Liver (tissue), 8 donors: ENCODE measurements at regions not wholly inside any gene's neighbourhood (a gene's known extent, or its start where the extent isn't known, plus 50 kb on each side); places are given as distances from the start of the nearest gene placed in this dataset.

Experiments
- DNase-seq: peaks from one replicate; pipeline ENCODE4 v3.0.0-alpha.2; 2017; ENCODE audit warnings: low spot score
- H3K27ac ChIP-seq, 2 donors: one replicate each; pipeline ENCODE4 v1.7.0; 2013; ENCODE audit warnings: inconsistent platforms in 2 of 2, low read length in 2 of 2, control low read depth in 1 of 2, low read depth in 1 of 2, mild to moderate bottlenecking in 1 of 2
- H3K27me3 ChIP-seq, 4 donors: one replicate each; pipeline versions ENCODE4 v1.6.1 to v1.7.0; 2013; ENCODE audit warnings: low read length in 3 of 4, inconsistent platforms in 1 of 4, mild to moderate bottlenecking in 1 of 4, moderate library complexity in 1 of 4; ENCODE audit not compliant: control insufficient read depth in 4 of 4, insufficient read depth in 4 of 4
- H3K36me3 ChIP-seq, 4 donors: one replicate each; pipeline versions ENCODE4 v1.6.1 to v1.7.0; 2013; ENCODE audit warnings: low read length in 3 of 4, mild to moderate bottlenecking in 3 of 4, low read depth in 1 of 4, moderate library complexity in 1 of 4; ENCODE audit not compliant: control insufficient read depth in 4 of 4, insufficient read depth in 3 of 4
- H3K4me1 ChIP-seq, 4 donors: one replicate each; pipeline versions ENCODE4 v1.6.1 to v1.7.0; 2013; ENCODE audit warnings: low read length in 3 of 4, mild to moderate bottlenecking in 3 of 4, moderate library complexity in 1 of 4; ENCODE audit not compliant: control insufficient read depth in 4 of 4, insufficient read depth in 4 of 4
- H3K4me3 ChIP-seq, 3 donors: one replicate each; pipeline versions ENCODE4 v1.6.1 to v1.7.0; 2013; ENCODE audit warnings: low read length in 3 of 3, control low read depth in 1 of 3, low read depth in 1 of 3, mild to moderate bottlenecking in 1 of 3
- H3K9ac ChIP-seq, 2 donors: one replicate each; pipeline ENCODE4 v1.7.0; 2013; ENCODE audit warnings: low read length in 2 of 2, mild to moderate bottlenecking in 2 of 2, moderate library complexity in 2 of 2, control low read depth in 1 of 2, low read depth in 1 of 2
- H3K9me3 ChIP-seq, 4 donors: one replicate each; pipeline versions ENCODE4 v1.6.1 to v1.7.0; 2013; ENCODE audit warnings: low read length in 3 of 4; ENCODE audit not compliant: control insufficient read depth in 4 of 4
- EGR1 ChIP-seq, 2 donors: IDR thresholded peaks; 2 replicates each; pipeline ENCODE4 v1.6.1; 2016 to 2018; ENCODE audit warnings: antibody characterized with exemption in 2 of 2, low read depth in 2 of 2
- FOXA1 ChIP-seq: IDR thresholded peaks from 2 replicates; pipeline ENCODE4 v1.6.1; 2016; ENCODE audit warnings: antibody characterized with exemption
- FOXA2 ChIP-seq: IDR thresholded peaks from 2 replicates; pipeline ENCODE4 v1.6.1; 2016; ENCODE audit warnings: antibody characterized with exemption
- GABPA ChIP-seq, 2 donors: IDR thresholded peaks in 1 of 2; conservative IDR thresholded peaks in 1 of 2; 2 replicates each; pipeline ENCODE4 v1.6.1; 2016; ENCODE audit warnings: antibody characterized with exemption in 2 of 2, mild to moderate bottlenecking in 1 of 2, moderate library complexity in 1 of 2
- HNF4A ChIP-seq, 2 donors: conservative IDR thresholded peaks; 2 replicates each; pipeline ENCODE4 v1.6.1; 2016; ENCODE audit warnings: antibody characterized with exemption in 2 of 2, mild to moderate bottlenecking in 2 of 2
- HNF4G ChIP-seq: IDR thresholded peaks from 2 replicates; pipeline ENCODE4 v1.6.1; 2016; ENCODE audit warnings: antibody characterized with exemption
- JUND ChIP-seq, 2 donors: IDR thresholded peaks; 2 replicates each; pipeline ENCODE4 v1.6.1; 2016; ENCODE audit warnings: antibody characterized with exemption in 2 of 2
- NR2F2 ChIP-seq: IDR thresholded peaks from 2 replicates; pipeline ENCODE4 v1.6.1; 2016; ENCODE audit warnings: antibody characterized with exemption
- RAD21 ChIP-seq, 2 donors: IDR thresholded peaks; 2 replicates each; pipeline ENCODE4 v1.6.1; 2016; ENCODE audit warnings: antibody characterized with exemption in 2 of 2, mild to moderate bottlenecking in 2 of 2
- SP1 ChIP-seq: IDR thresholded peaks from 2 replicates; pipeline ENCODE4 v1.6.1; 2018; ENCODE audit warnings: antibody characterized with exemption, mild to moderate bottlenecking
- TAF1 ChIP-seq: conservative IDR thresholded peaks from 2 replicates; pipeline ENCODE4 v1.6.1; 2016; ENCODE audit warnings: antibody characterized with exemption, mild to moderate bottlenecking
- WGBS: extraction: QIAGEN DNeasy Blood & Tissue Kit; methylation state at CpG from one replicate; pipeline ENCODE4 v1.1.7; 2013; 5-methylcytosine and 5-hydroxymethylcytosine counted together
- TF ChIP-seq, protein P1 (sequence below): fragments of 150-350 bp; IDR thresholded peaks from 2 replicates; pipeline ENCODE4 v1.5.1; 2017; ENCODE audit warnings: improper control_type of control experiment, low read depth, low read length; ENCODE audit not compliant: missing input control
- TF ChIP-seq, protein P2 (sequence below): IDR thresholded peaks from 2 replicates; pipeline ENCODE4 v1.6.1; 2016; ENCODE audit warnings: antibody characterized with exemption, mild to moderate bottlenecking
- TF ChIP-seq, protein P3 (sequence below): IDR thresholded peaks from 2 replicates; pipeline ENCODE4 v1.6.1; 2016; ENCODE audit warnings: antibody characterized with exemption
- TF ChIP-seq, protein P4 (sequence below): IDR thresholded peaks from 2 replicates; pipeline ENCODE4 v1.6.1; 2016; ENCODE audit warnings: antibody characterized with exemption
- donor health status: healthy.
- donor health status: healthy.
- donor health status: healthy.
- donor health status: healthy.
- donor health status: healthy.

DNA sequence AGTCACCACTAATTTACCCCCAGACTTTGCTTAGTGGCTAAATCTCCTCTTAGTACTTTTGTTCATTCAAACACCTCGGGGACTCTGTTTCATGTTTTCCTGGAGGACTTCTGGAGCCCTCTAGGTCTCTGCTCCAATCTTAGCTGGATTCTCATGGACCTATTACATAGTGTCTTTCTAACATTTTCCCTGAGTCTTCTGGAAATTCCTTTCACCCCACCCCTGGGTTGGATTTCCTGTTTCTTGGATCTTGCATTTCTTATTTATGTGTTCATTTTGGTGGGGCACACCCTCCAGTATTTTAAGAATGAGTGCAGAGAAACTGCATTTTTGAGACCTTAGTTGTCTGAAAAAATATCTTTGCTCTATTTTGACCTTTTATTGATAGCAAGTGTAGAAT, 220.1 kb downstream of the BLID start:
- Histone ChIP-seq H3K27ac (no peak overlapping the region), H3K4me3 (no peak overlapping the region), H3K9me3 (no peaks in the 10 kb centered on the region), H3K36me3 (no peaks in the 10 kb centered on the region), H3K4me1 (no peaks in the 10 kb centered on the region), H3K27me3 (peaks cover 0 to 3% (median 0%) of the 10 kb centered on the region in 4 donors), H3K9ac (no peak overlapping the region)
- no peak for DNase-seq
- TF ChIP-seq, protein P1, sequence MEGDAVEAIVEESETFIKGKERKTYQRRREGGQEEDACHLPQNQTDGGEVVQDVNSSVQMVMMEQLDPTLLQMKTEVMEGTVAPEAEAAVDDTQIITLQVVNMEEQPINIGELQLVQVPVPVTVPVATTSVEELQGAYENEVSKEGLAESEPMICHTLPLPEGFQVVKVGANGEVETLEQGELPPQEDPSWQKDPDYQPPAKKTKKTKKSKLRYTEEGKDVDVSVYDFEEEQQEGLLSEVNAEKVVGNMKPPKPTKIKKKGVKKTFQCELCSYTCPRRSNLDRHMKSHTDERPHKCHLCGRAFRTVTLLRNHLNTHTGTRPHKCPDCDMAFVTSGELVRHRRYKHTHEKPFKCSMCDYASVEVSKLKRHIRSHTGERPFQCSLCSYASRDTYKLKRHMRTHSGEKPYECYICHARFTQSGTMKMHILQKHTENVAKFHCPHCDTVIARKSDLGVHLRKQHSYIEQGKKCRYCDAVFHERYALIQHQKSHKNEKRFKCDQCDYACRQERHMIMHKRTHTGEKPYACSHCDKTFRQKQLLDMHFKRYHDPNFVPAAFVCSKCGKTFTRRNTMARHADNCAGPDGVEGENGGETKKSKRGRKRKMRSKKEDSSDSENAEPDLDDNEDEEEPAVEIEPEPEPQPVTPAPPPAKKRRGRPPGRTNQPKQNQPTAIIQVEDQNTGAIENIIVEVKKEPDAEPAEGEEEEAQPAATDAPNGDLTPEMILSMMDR: no peak
- no peak for TF ChIP-seq HNF4G
- TF ChIP-seq NR2F2: no peak
- no peak for TF ChIP-seq FOXA2
- TF ChIP-seq HNF4A (conservative IDR thresholded peaks at IDR 0.05): no peak
- 85% methylated on average over 1 of the region's 1 CpG for WGBS

DNA sequence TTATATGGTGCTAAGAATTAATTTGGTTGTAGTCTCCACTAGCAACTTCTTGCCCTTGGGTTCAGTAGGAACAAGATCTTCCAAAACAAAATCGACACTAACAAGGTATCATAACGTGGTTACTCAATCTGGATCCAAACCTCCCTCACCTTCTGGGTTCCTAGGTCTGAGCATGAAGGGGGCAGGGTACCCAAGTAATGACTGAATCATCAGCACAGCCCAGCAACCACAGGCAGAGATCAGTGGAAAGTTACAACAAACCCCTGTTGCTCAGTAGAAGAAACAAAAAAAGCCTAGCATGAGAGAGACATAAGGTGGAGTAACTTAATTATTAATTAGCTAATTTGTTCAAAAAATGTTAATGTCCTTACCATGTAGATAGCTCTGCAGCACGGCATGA, 221.4 kb downstream of the BLID start:
- H3K4me1 ChIP-seq: no peaks in the 10 kb centered on the region
- no peak overlapping the region for H3K4me3 ChIP-seq
- peaks cover 0 to 2% (median 0%) of the 10 kb centered on the region in 4 donors for H3K27me3 ChIP-seq
- no peak overlapping the region for H3K9ac ChIP-seq
- H3K36me3 ChIP-seq: no peaks in the 10 kb centered on the region
- H3K27ac ChIP-seq: no peak overlapping the region
- WGBS: 82% methylated on average over 3 of the region's 3 CpGs
- DNase-seq: no peak
- no peaks in the 10 kb centered on the region for H3K9me3 ChIP-seq
- TF ChIP-seq TAF1 (no peak), SP1 (no peak), NR2F2 (no peak), HNF4A (conservative IDR thresholded peaks at IDR 0.05) (no peak), GABPA (IDR thresholded peaks at IDR 0.05 in 1 of 2, conservative IDR thresholded peaks at IDR 0.05 in 1 of 2) (no peak), EGR1 (IDR thresholded peaks at IDR 0.05; ENCODE audit: low read depth in 2 of 2) (no peak), JUND (IDR thresholded peaks at IDR 0.05) (no peak), FOXA2 (no peak), RAD21 (IDR thresholded peaks at IDR 0.05) (no peak), FOXA1 (no peak), HNF4G (no peak)
- TF ChIP-seq, protein P1: no peak
- TF ChIP-seq, protein P2, sequence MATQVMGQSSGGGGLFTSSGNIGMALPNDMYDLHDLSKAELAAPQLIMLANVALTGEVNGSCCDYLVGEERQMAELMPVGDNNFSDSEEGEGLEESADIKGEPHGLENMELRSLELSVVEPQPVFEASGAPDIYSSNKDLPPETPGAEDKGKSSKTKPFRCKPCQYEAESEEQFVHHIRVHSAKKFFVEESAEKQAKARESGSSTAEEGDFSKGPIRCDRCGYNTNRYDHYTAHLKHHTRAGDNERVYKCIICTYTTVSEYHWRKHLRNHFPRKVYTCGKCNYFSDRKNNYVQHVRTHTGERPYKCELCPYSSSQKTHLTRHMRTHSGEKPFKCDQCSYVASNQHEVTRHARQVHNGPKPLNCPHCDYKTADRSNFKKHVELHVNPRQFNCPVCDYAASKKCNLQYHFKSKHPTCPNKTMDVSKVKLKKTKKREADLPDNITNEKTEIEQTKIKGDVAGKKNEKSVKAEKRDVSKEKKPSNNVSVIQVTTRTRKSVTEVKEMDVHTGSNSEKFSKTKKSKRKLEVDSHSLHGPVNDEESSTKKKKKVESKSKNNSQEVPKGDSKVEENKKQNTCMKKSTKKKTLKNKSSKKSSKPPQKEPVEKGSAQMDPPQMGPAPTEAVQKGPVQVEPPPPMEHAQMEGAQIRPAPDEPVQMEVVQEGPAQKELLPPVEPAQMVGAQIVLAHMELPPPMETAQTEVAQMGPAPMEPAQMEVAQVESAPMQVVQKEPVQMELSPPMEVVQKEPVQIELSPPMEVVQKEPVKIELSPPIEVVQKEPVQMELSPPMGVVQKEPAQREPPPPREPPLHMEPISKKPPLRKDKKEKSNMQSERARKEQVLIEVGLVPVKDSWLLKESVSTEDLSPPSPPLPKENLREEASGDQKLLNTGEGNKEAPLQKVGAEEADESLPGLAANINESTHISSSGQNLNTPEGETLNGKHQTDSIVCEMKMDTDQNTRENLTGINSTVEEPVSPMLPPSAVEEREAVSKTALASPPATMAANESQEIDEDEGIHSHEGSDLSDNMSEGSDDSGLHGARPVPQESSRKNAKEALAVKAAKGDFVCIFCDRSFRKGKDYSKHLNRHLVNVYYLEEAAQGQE: no peak
- TF ChIP-seq, protein P3, sequence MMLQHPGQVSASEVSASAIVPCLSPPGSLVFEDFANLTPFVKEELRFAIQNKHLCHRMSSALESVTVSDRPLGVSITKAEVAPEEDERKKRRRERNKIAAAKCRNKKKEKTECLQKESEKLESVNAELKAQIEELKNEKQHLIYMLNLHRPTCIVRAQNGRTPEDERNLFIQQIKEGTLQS: no peak
- TF ChIP-seq, protein P4, sequence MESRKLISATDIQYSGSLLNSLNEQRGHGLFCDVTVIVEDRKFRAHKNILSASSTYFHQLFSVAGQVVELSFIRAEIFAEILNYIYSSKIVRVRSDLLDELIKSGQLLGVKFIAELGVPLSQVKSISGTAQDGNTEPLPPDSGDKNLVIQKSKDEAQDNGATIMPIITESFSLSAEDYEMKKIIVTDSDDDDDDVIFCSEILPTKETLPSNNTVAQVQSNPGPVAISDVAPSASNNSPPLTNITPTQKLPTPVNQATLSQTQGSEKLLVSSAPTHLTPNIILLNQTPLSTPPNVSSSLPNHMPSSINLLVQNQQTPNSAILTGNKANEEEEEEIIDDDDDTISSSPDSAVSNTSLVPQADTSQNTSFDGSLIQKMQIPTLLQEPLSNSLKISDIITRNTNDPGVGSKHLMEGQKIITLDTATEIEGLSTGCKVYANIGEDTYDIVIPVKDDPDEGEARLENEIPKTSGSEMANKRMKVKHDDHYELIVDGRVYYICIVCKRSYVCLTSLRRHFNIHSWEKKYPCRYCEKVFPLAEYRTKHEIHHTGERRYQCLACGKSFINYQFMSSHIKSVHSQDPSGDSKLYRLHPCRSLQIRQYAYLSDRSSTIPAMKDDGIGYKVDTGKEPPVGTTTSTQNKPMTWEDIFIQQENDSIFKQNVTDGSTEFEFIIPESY: no peak
